OCI-LY7 (cell line): ENCODE measurements at regions not wholly inside any gene's neighbourhood (a gene's known extent, or its start where the extent isn't known, plus 50 kb on each side); places are given as distances from the start of the nearest gene placed in this dataset.

Experiments used
- BruUV-seq: library from RNA; stranded (reverse); fragments of 400-500 nt; replicated peaks from 2 replicates; lab custom pipeline; 2021; lab: Mats Ljungman, UMichigan
- CTCF ChIA-PET: fragments of 300-600 bp; sonication (Branson Sonifier 250); formaldehyde crosslinking; loops from one replicate; lab custom pipeline; 2022; ENCODE audit warnings: antibody characterized with exemption; ENCODE audit not compliant: unreplicated experiment; lab: Charles Lee
- POLR2A ChIA-PET: fragments of 300-600 bp; sonication (Branson Sonifier 250); formaldehyde crosslinking; loops from one replicate; lab custom pipeline; 2022; ENCODE audit warnings: antibody characterized with exemption; lab: Charles Lee
- DNase-seq: peaks from one replicate; pipeline ENCODE4 v3.0.0-alpha.2; 2015; ENCODE audit warnings: low spot score
- H2AFZ ChIP-seq: fragments of 200-600 bp; sonication (generic), shearing (Covaris generic); 2 replicates; pipeline ENCODE4 v1.6.1; 2014; ENCODE audit warnings: mild to moderate bottlenecking, antibody characterized with exemption, low read length, moderate library complexity
- H3K27ac ChIP-seq: fragments of 200-600 bp; sonication (generic); 2 replicates; pipeline ENCODE4 v1.5.1; 2014; ENCODE audit warnings: mixed run types, low read depth, mild to moderate bottlenecking, moderate library complexity, low read length, inconsistent platforms; ENCODE audit not compliant: poor library complexity, severe bottlenecking
- H3K36me3 ChIP-seq: fragments of 200-600 bp; sonication (generic); 2 replicates; pipeline ENCODE4 v1.6.1; 2014; ENCODE audit warnings: mild to moderate bottlenecking, antibody characterized with exemption, low read length, moderate library complexity, mixed read lengths; ENCODE audit not compliant: insufficient read depth
- H3K4me1 ChIP-seq: fragments of 200-600 bp; sonication (generic); 2 replicates; pipeline ENCODE4 v1.5.1; 2014; ENCODE audit warnings: mild to moderate bottlenecking, low read length; ENCODE audit not compliant: insufficient read depth, poor library complexity, severe bottlenecking
- H3K4me2 ChIP-seq: fragments of 200-600 bp; sonication (generic); 2 replicates; pipeline ENCODE4 v1.6.1; 2014; ENCODE audit warnings: mild to moderate bottlenecking, low read length
- H3K4me3 ChIP-seq: fragments of 200-600 bp; sonication (generic); 2 replicates; pipeline ENCODE4 v1.5.1; 2014; ENCODE audit warnings: mild to moderate bottlenecking, low read depth, low read length; ENCODE audit not compliant: poor library complexity, severe bottlenecking
- H3K79me2 ChIP-seq: fragments of 200-600 bp; sonication (generic); 2 replicates; pipeline ENCODE4 v1.6.1; 2016; ENCODE audit warnings: low read depth, mild to moderate bottlenecking, low read length, moderate library complexity, mixed read lengths; ENCODE audit not compliant: insufficient read depth
- H3K9me2 ChIP-seq: fragments of 200-600 bp; sonication (generic); 2 replicates; pipeline ENCODE4 v1.6.1; 2016; ENCODE audit warnings: mild to moderate bottlenecking, low read length, mixed read lengths; ENCODE audit not compliant: insufficient read depth
- H3K9me3 ChIP-seq: fragments of 200-600 bp; sonication (generic); 2 replicates; pipeline ENCODE4 v1.6.1; 2014; ENCODE audit warnings: mild to moderate bottlenecking, mixed run types, low read length, mixed read lengths
- H4K20me1 ChIP-seq: fragments of 200-600 bp; sonication (generic); 2 replicates; pipeline ENCODE4 v1.6.1; 2014; ENCODE audit warnings: mild to moderate bottlenecking, antibody characterized with exemption, low read length, moderate library complexity, mixed read lengths; ENCODE audit not compliant: insufficient read depth
- EZH2phosphoT487 ChIP-seq: fragments of 200-600 bp; sonication (generic); IDR thresholded peaks from 2 replicates; pipeline ENCODE4 v1.6.1; 2018; ENCODE audit warnings: low read depth, borderline replicate concordance, mild to moderate bottlenecking, mixed run types, antibody characterized with exemption, low read length, moderate library complexity, mixed read lengths
- intact Hi-C: fragments of 100-400 bp; cut with micrococcal nuclease; formaldehyde crosslinking; loops from one replicate; pipeline ENCODE4 v1.10.0; 2022; ENCODE audit not compliant: unreplicated experiment
- TF ChIP-seq, protein P1 (sequence below): fragments of 200-600 bp; sonication (generic); conservative IDR thresholded peaks from 2 replicates; pipeline ENCODE4 v1.5.1; 2014; ENCODE audit warnings: mild to moderate bottlenecking, antibody characterized with exemption, low read length, moderate library complexity, mixed read lengths

DNA sequence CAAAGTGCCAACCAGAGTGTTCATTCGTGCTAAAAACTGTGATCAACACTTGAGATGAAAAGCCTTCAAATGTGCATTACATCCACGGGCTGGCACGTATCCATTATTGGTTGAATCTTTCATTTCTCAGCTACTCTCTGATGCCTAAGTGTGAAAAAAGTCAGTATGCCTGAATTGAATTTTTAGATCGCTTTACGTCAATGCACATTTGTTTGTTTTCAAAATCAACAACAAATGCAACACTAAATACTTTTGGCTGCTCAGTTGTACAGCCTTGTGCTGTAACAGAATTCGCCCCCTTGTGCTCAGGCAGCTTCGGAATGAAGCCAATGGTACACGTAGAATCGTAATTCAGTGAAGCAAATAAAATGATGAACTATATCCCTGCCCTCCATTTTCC, 446.5 kb upstream of the NRP1 start:
- Histone ChIP-seq H2AFZ (no peak overlapping the region), H3K36me3 (no peaks in the 10 kb centered on the region), H3K27ac (no peak overlapping the region), H3K4me1 (no peaks in the 10 kb centered on the region), H4K20me1 (no peaks in the 10 kb centered on the region), H3K4me3 (no peak overlapping the region), H3K4me2 (no peak overlapping the region), H3K79me2 (no peaks in the 10 kb centered on the region), H3K9me3 (no peaks in the 10 kb centered on the region), H3K9me2 (no peaks in the 10 kb centered on the region)
- TF ChIP-seq EZH2phosphoT487: no peak
- TF ChIP-seq, protein P1, sequence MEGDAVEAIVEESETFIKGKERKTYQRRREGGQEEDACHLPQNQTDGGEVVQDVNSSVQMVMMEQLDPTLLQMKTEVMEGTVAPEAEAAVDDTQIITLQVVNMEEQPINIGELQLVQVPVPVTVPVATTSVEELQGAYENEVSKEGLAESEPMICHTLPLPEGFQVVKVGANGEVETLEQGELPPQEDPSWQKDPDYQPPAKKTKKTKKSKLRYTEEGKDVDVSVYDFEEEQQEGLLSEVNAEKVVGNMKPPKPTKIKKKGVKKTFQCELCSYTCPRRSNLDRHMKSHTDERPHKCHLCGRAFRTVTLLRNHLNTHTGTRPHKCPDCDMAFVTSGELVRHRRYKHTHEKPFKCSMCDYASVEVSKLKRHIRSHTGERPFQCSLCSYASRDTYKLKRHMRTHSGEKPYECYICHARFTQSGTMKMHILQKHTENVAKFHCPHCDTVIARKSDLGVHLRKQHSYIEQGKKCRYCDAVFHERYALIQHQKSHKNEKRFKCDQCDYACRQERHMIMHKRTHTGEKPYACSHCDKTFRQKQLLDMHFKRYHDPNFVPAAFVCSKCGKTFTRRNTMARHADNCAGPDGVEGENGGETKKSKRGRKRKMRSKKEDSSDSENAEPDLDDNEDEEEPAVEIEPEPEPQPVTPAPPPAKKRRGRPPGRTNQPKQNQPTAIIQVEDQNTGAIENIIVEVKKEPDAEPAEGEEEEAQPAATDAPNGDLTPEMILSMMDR: no peak
- no TSS peak for BruUV-seq
- DNase-seq: no peak
- ChIA-PET POLR2A (interaction anchor here (0.7 kb wide), 1 partner anchor 55 kb away, joined by 3 read pairs; no protein-coding TSS in a partner anchor), CTCF (no interaction called here)
- intact Hi-C loops: no loop called here

DNA sequence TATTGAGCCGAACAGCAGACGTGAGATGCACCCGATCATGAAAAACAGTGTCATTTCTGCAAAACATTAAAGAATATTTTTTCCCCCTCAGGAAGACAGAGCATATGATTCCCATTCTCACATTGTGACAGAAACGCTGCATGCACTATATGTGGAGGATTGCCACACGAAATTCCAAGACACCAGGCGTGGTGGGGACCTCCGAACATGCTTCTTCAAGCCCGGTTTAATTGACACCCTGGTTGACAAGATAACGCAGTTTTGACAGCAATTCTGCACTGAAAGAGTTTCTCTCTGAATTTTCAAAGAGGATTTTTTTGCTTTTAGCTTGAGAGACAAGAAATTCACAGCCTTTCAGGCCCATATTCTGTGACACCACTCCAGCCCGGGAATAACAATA, 442.8 kb upstream of the NRP1 start:
- H3K4me2 ChIP-seq: no peak overlapping the region
- TF ChIP-seq, protein P1: no peak
- no peak for TF ChIP-seq EZH2phosphoT487
- H3K9me2 ChIP-seq: no peaks in the 10 kb centered on the region
- intact Hi-C loops: no loop called here
- no peaks in the 10 kb centered on the region for H4K20me1 ChIP-seq
- no peaks in the 10 kb centered on the region for H3K79me2 ChIP-seq
- DNase-seq: no peak
- H3K36me3 ChIP-seq: no peaks in the 10 kb centered on the region
- H2AFZ ChIP-seq: no peak overlapping the region
- POLR2A ChIA-PET: interaction anchor here (0.6 kb wide), 1 partner anchor 169 kb away, joined by 4 read pairs; no protein-coding TSS in a partner anchor
- H3K4me1 ChIP-seq: no peaks in the 10 kb centered on the region
- H3K9me3 ChIP-seq: no peaks in the 10 kb centered on the region
- no TSS peak for BruUV-seq
- no peak overlapping the region for H3K4me3 ChIP-seq
- H3K27ac ChIP-seq: no peak overlapping the region
- CTCF ChIA-PET: no interaction called here

DNA sequence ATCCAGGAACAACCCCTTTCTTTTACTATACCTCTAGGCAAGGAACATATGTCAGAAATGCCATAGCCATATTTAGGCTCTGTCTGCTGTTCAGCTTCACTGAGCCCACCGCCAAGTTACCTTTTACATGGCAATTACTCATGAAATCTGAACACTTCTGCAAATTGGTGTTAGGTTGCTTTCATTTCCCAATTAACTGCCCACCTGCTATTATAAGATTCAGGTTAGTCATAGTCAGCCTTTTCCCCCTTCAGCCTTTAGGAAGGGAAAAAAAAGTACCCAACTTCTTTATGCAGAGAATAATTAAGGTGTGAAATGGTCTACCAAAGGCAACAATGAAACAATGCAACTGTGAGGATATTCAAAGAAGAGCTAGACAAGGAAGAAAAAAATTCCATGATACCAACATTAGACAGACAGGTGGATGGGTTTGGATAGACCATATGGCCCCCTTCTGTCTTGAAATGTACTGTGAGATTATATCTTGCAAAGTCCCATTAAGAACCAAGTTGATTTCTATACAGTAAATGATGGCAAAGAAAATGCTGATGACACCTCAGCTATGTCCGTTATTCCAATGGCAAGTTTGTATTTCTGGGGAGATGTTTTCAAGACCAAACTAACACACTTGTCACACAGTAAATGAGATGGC, 442.1 kb upstream of the NRP1 start:
- TF ChIP-seq EZH2phosphoT487: no peak
- TF ChIP-seq, protein P1: no peak
- DNase-seq: no peak
- BruUV-seq: no TSS peak
- Histone ChIP-seq H2AFZ (no peak overlapping the region), H4K20me1 (no peaks in the 10 kb centered on the region), H3K9me3 (no peaks in the 10 kb centered on the region), H3K4me3 (no peak overlapping the region), H3K4me2 (no peak overlapping the region), H3K79me2 (no peaks in the 10 kb centered on the region), H3K9me2 (no peaks in the 10 kb centered on the region), H3K36me3 (no peaks in the 10 kb centered on the region), H3K27ac (no peak overlapping the region), H3K4me1 (no peaks in the 10 kb centered on the region)
- ChIA-PET CTCF (no interaction called here), POLR2A (interaction anchor here (0.6 to 1.2 kb wide), 3 partner anchors 9 to 391 kb away, joined by 3 to 5 read pairs (median 4); no protein-coding TSS in a partner anchor)
- intact Hi-C loops: no loop called here
